HG03064 (cell line): ENCODE measurements at regions not wholly inside any gene's neighbourhood (a gene's known extent, or its start where the extent isn't known, plus 50 kb on each side); places are given as distances from the start of the nearest gene placed in this dataset.

ENCODE experiments used
- ATAC-seq: cut with Tn5 transposase; IDR thresholded peaks from one replicate; pipeline ENCODE4 v1.9.1; 2021; ENCODE audit warnings: low read depth; ENCODE audit not compliant: unreplicated experiment

GRCh38 chr12:93197067-93197593 is 180.6 kb upstream of the NUDT4 start:
- no peak for ATAC-seq

GRCh38 chr12:93198086-93198485 is 179.6 kb upstream of the NUDT4 start:
- ATAC-seq, result no peak

DNA sequence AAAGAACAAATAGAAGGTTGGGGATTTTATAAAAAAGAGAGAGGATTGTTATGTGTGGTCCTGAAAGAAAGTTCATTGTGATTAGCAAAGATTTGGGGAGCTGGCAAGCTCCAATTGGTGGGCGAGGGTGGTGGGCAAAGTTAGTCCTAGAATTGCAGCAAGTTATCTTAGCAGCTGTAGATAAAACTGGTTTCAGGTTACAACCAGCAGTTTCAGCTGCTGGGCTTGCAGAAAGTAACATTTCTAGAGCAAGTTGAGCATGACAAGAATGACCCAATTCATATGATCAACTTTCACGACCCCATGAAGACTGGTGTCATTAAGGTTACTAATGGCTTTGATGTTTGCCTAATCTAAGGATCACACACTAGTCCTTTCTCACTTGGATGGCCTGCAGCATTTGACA is 177.9 kb upstream of the NUDT4 start:
- ATAC-seq, result no peak

- ATAC-seq, result peak; percentile 65
Measured at GRCh38 chr12:93200291-93200917, 177.3 kb upstream of the NUDT4 start.

- no peak for ATAC-seq
Measured at GRCh38 chr12:93201990-93202389, 175.7 kb upstream of the NUDT4 start.

- ATAC-seq, result no peak
Measured at GRCh38 chr12:93202688-93203087, 175.0 kb upstream of the NUDT4 start.

DNA sequence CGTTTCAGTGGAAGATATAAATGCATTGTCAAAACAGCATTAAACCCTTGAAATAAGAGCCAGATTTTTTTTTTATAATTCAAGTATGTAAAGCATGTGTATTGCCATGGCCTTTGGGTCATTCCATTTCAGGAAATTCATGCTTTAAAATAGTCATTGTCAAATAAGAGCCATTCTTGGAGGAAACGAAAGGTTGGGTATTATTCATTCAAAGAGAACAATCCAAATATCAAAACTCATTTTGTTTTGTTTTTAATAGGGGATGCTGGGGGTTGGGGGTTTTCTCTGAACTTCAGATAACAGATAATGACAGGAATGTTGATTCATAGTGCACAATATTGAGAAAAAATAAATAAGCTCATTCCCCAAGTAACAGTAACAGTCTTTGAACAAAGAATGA is 174.4 kb upstream of the NUDT4 start:
- no peak for ATAC-seq

DNA sequence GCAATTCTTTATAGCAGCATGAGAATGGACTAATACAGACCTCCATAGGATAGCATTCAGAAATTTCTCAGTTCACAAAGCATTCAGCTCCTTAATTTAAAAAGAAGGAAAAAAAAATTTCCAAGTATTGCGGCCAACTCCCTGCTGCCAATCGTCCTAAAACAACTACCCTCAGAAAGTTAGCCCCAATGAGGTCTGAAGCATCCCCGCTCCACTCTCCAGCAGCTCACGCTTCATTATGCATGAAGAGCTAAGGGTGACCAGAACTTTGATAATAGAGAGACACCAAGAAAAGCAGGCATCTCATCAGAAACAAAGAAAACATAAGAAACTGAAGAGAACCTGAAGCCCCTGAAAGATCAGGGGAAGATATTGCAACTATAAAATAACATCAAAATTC is 172.8 kb upstream of the NUDT4 start:
- no peak for ATAC-seq

- ATAC-seq, result no peak
Measured at GRCh38 chr12:93205361-93205760, 172.4 kb upstream of the NUDT4 start.

GRCh38 chr12:93208011-93208410 is 169.7 kb upstream of the NUDT4 start:
- no peak for ATAC-seq

DNA sequence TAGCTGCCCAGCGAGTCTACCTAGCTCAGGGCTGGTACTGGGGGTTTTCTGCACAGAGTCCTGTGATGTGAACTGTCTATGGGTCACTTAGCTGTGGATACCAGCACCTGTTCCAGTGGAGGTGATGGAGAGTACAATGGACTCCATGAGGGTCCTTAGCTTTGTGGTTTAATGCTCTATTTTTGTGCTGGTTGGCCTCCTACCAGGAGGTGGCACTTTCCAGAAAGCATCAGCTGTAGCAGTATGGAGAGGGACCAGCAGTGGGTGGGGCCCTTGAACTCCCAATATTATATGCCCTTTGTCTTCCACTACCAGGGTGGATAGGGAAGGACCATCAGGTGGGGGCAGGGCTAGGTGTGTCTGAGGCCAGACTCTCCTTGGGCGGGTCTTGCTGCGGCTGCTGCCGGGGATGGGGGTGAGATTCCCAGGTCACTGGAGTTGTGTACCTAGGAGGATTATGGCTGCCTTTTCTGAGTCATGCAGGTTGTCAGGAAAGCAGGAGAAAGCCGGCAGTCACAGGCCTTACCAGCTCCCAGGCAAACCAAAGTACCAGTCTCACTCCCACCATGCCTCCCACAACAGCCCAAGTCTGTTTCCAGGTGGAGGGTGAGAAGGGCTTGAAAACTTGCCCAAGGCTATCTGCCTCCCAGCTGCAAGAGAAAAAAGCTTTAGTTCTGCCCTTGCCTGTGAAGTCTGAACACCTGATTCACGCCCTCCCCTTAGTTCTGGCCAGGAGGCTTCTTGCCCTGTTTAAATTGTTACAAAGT is 163.0 kb upstream of the NUDT4 start:
- no peak for ATAC-seq

GRCh38 chr12:93215290-93215678 is 162.4 kb upstream of the NUDT4 start:
- ATAC-seq, result no peak

- ATAC-seq, result no peak
Measured at GRCh38 chr12:93219947-93220346, 157.8 kb upstream of the NUDT4 start.

- ATAC-seq, result no peak
Measured at GRCh38 chr12:93221841-93222240, 155.9 kb upstream of the NUDT4 start.

DNA sequence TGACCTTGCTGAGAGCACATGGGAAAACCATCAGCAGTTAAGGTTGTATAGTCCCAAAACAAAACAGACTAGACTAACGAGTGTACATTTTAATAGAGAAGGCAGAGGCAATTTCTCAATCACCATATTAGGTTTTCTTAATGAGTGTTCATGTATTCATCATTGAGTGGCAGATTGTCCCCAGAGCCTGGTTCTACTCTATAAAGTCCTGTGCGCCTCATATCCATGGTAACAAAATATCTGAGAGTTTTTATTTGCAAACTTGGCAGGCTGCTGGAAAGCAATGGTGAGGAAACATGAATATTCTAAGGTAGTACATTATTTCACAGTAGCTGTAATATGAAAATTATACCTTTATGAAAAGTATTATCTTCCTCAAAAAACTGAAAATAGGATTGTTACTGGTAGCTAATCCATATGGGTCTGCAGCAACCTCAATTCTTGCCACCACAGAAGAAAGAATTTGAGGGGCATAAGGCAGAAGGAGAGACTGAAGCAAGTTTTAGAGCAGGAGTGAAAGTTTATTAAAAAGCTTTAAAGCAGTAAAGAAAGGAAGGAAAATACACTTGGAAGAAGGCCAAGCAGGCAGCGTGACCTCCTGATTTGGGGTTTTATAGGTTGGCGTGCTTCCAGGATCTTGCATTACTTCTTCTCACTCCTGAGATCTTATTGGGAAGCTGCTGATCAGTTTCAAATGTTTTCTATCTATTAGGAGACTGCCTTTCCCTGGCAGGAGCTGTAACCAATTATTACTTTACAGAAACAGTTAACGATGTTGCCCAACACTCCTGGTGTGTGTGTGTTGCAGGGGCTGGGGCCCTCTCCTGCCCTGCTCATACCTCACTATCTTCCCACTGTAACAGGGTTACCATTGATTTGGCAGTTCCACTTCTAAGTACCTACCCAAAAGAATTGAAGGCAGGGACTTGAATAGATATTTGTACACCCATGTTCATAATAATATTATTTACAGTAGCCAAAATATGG is 154.0 kb upstream of the NUDT4 start:
- ATAC-seq, result no peak

- ATAC-seq, result no peak
Measured at GRCh38 chr12:93225094-93225493, 152.6 kb upstream of the NUDT4 start.

GRCh38 chr12:93226361-93226760 is 151.4 kb upstream of the NUDT4 start:
- ATAC-seq, result no peak

DNA sequence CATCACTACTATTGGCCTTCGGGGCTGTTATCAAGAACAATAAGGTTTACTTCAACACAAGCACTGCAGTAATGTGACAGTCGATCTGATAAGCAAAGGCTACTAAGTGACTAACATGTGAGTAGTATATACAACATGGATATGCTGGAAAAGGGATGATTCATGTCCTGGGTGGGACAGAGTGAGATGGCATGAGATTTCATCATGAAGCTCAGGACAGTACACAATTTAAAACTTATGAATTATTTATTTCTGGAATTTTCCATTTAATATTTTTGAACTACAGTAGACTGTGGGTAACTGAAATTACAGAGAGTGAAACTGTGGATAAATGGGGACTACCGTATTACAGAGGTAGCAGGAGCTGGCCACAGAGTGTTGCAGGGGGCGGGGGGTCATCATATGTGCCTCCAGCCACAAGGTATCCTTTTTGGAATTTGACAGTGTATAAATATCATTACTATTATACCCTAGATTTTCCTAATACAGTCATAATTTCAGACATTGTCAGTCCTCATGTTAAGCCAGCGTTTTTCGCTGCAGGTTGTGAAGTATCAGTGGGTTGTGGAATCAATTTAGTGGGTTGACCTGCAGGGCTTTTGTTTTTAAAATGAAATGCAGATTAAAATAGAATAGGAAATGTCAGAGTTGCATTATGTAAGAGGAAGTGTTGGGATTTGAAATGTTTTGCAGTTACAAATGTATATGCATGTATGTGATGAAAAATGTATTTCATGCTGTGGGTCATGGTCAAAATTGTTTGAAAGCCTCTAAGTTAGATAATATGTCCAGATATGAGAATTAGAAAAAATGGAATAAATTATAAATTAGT is 148.0 kb upstream of the NUDT4 start:
- no peak for ATAC-seq

GRCh38 chr12:93230326-93230720 is 147.4 kb upstream of the NUDT4 start:
- no peak for ATAC-seq

GRCh38 chr12:93231938-93232337 is 145.8 kb upstream of the NUDT4 start:
- ATAC-seq, result no peak
